K562 (cell line): ENCODE measurements at regions not wholly inside any gene's neighbourhood (a gene's known extent, or its start where the extent isn't known, plus 50 kb on each side); places are given as distances from the start of the nearest gene placed in this dataset.

Experiments
- CREB1 ChIP-seq, 2 experiments: sonication (generic) in 1 of 2; formaldehyde crosslinking in 1 of 2; IDR thresholded peaks; 2 replicates each; pipeline versions ENCODE4 v1.6.1 to v1.8.0; 2012 to 2022; ENCODE audit warnings: inconsistent platforms in 1 of 2, mild to moderate bottlenecking in 1 of 2, missing genetic modification reagents in 1 of 2, moderate library complexity in 1 of 2
- ETV6 ChIP-seq, 3 experiments: fragments of 150-350 bp in 1 of 3; sonication (generic) in 1 of 3; formaldehyde crosslinking in 1 of 3; IDR thresholded peaks; 2 replicates each; pipeline versions ENCODE4 v1.6.1 to v1.8.0; 2014 to 2022; ENCODE audit warnings: borderline replicate concordance in 2 of 3, low read depth in 2 of 3, antibody characterized with exemption in 1 of 3, low read length in 1 of 3, mild to moderate bottlenecking in 1 of 3, missing genetic modification reagents in 1 of 3
- FIP1L1 ChIP-seq: fragments of 200-400 bp; formaldehyde crosslinking; IDR thresholded peaks from 2 replicates; pipeline ENCODE4 v1.6.1; 2018; ENCODE audit warnings: mild to moderate bottlenecking, low read depth, low read length; ENCODE audit not compliant: poor library complexity, severe bottlenecking
- FOXA3 ChIP-seq, 2 experiments: fragments of 450-650 bp in 1 of 2; sonication (generic) in 1 of 2; formaldehyde crosslinking; IDR thresholded peaks in 1 of 2; conservative IDR thresholded peaks in 1 of 2; 2 replicates each; pipeline versions ENCODE4 v1.4.0 to v1.8.0; 2020 to 2022; ENCODE audit warnings: mild to moderate bottlenecking in 2 of 2, missing genetic modification reagents in 1 of 2
- FOXJ2 ChIP-seq: fragments of 200-800 bp; sonication (Bioruptor generic); IDR thresholded peaks from 2 replicates; pipeline ENCODE4 v1.6.1; 2016; ENCODE audit warnings: missing genetic modification characterization, missing compliant biosample characterization
- JUN ChIP-seq, 2 experiments: sonication (generic) in 1 of 2; formaldehyde crosslinking in 1 of 2; IDR thresholded peaks; 2 replicates each; pipeline versions ENCODE4 v1.6.1 to v1.8.0; 2012 to 2022; ENCODE audit warnings: borderline replicate concordance in 2 of 2, mild to moderate bottlenecking in 2 of 2, improper control_type of control experiment in 1 of 2, low read depth in 1 of 2, low read length in 1 of 2, missing genetic modification reagents in 1 of 2
- LCOR ChIP-seq: sonication (generic); formaldehyde crosslinking; IDR thresholded peaks from 2 replicates; pipeline ENCODE4 v1.8.0; 2022; ENCODE audit warnings: mild to moderate bottlenecking, missing genetic modification reagents
- NCOA1 ChIP-seq: fragments of 450-650 bp; IDR thresholded peaks from 2 replicates; pipeline ENCODE4 v1.6.1; 2016; ENCODE audit warnings: low read depth
- PHB2 ChIP-seq: fragments of 450-650 bp; IDR thresholded peaks from 2 replicates; pipeline ENCODE4 v1.6.1; 2017; ENCODE audit warnings: low read depth
- SMAD2 ChIP-seq: fragments of 150-350 bp; IDR thresholded peaks from 2 replicates; pipeline ENCODE4 v1.6.1; 2014; ENCODE audit warnings: low read depth, mild to moderate bottlenecking, low read length
- SRF ChIP-seq, 2 experiments: fragments of 250-450, 450-650 bp in 1 of 2; sonication (Bioruptor Pico) in 1 of 2; sonication (generic) in 1 of 2; formaldehyde crosslinking; IDR thresholded peaks; 2 replicates each; pipeline versions ENCODE4 v1.5.0 to v1.5.1; 2020 to 2022; ENCODE audit warnings: mild to moderate bottlenecking in 1 of 2, missing genetic modification reagents in 1 of 2
- TRIM24 ChIP-seq, 2 experiments: fragments of 450-650 bp; IDR thresholded peaks; 2 replicates each; pipeline ENCODE4 v1.6.1; 2016
- TRIM28 ChIP-seq: fragments of 450-650 bp; IDR thresholded peaks from 2 replicates; pipeline ENCODE4 v1.6.1; 2017
- ZFP36 ChIP-seq: fragments of 150-350 bp; IDR thresholded peaks from 2 replicates; pipeline ENCODE4 v1.6.1; 2018; ENCODE audit warnings: low read length, low read depth; ENCODE audit not compliant: partially characterized antibody
- TF ChIP-seq, protein P1 (sequence below): sonication (generic); formaldehyde crosslinking; IDR thresholded peaks from 2 replicates; pipeline ENCODE4 v1.8.1; 2023; ENCODE audit warnings: mild to moderate bottlenecking, missing genetic modification reagents, moderate library complexity
- TF ChIP-seq, protein P2 (sequence below): sonication (generic); formaldehyde crosslinking; IDR thresholded peaks from 2 replicates; pipeline ENCODE4 v1.8.0; 2022; ENCODE audit warnings: missing genetic modification reagents, mild to moderate bottlenecking, moderate library complexity, borderline replicate concordance
- TF ChIP-seq, protein P3 (sequence below): fragments of 150-350 bp; IDR thresholded peaks from 2 replicates; pipeline ENCODE4 v1.6.1; 2014; ENCODE audit warnings: low read depth, mild to moderate bottlenecking, low read length, borderline replicate concordance
- TF ChIP-seq, protein P4 (sequence below): IDR thresholded peaks from 2 replicates; pipeline ENCODE4 v1.6.1; 2011; ENCODE audit not compliant: insufficient read length; ENCODE audit errors: extremely low read depth

DNA sequence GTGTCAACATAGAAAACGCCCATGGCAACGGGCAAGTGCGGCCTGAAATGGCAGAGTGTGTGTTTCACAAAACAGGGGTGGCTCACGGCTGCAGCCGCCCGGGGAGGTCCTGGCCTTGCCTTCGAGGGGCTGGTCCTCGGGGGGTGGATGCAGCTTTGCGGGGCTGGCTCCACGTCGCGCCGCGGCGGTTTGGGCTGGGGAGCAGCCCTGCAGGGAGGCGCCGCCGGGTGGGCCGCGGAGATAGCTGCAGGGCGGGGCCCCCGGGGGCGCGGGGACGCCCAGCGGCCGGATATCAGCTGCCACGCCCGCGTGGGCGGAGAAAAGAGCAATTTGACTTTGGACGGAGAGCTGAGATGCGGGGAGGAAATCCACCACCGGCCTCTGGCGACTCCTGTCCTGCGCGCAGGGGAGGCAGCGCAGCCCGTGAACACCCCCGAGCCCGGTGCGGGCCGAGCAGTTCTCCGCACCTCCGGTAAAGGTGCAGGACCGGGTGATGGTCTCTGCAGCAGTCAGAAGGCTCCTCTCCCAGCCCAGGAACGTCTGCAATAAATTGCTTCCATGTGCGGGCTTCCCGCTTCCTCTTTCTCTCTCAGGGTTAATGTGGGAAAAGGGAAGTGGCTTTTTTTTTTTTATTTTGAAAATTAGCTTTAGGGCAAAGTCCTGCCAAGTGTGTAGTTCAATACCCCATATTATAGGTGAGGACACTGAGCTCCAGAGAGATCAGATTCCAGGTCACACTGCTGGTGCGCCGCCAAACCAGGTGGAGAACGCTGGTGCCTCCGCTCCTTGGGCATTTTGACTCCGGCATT is 110.5 kb downstream of the ARF6 start (continued):
- TF ChIP-seq CREB1 (IDR thresholded peaks at IDR 0.05) = peak; percentile 36; the same call in 1 of the 2 replicates
- peak; percentile 47 for TF ChIP-seq CREB1 (CRISPR knock-in tag; IDR thresholded peaks at IDR 0.05)
- TF ChIP-seq SRF (CRISPR knock-in tag; IDR thresholded peaks at IDR 0.05) = peak in 1 of 2 experiments; percentile 57; a peak in 2 of 4 replicates
- peak in 1 of 2 experiments; percentile 58; a peak in 1 of 4 replicates for TF ChIP-seq TRIM24 (IDR thresholded peaks at IDR 0.05)
- TF ChIP-seq, protein P1, sequence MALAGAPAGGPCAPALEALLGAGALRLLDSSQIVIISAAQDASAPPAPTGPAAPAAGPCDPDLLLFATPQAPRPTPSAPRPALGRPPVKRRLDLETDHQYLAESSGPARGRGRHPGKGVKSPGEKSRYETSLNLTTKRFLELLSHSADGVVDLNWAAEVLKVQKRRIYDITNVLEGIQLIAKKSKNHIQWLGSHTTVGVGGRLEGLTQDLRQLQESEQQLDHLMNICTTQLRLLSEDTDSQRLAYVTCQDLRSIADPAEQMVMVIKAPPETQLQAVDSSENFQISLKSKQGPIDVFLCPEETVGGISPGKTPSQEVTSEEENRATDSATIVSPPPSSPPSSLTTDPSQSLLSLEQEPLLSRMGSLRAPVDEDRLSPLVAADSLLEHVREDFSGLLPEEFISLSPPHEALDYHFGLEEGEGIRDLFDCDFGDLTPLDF (CRISPR knock-in tag) = peak; percentile 62; the same call in 1 of the 2 replicates
- peak; percentile 5; the same call in 1 of the 2 replicates for TF ChIP-seq JUN (IDR thresholded peaks at IDR 0.05; ENCODE audit: borderline replicate concordance, low read depth, low read length)
- no peak for TF ChIP-seq JUN (CRISPR knock-in tag; IDR thresholded peaks at IDR 0.05; ENCODE audit: borderline replicate concordance)
- TF ChIP-seq NCOA1 = peak; percentile 21; the same call in 1 of the 2 replicates
- peak; percentile 71 to 97; a peak in 3 of 4 replicates for TF ChIP-seq FOXA3 (CRISPR knock-in tag; conservative IDR thresholded peaks at IDR 0.05 in 1 of 2, IDR thresholded peaks at IDR 0.05 in 1 of 2)
- TF ChIP-seq, protein P2, sequence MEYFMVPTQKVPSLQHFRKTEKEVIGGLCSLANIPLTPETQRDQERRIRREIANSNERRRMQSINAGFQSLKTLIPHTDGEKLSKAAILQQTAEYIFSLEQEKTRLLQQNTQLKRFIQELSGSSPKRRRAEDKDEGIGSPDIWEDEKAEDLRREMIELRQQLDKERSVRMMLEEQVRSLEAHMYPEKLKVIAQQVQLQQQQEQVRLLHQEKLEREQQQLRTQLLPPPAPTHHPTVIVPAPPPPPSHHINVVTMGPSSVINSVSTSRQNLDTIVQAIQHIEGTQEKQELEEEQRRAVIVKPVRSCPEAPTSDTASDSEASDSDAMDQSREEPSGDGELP (CRISPR knock-in tag) = peak; percentile 91
- peak in 1 of 2 experiments; percentile 54; a peak in 1 of 4 replicates for TF ChIP-seq ETV6 (IDR thresholded peaks at IDR 0.05; ENCODE audit: borderline replicate concordance in 1 of 2, low read depth in 2 of 2, low read length in 1 of 2)
- TF ChIP-seq ETV6 (CRISPR knock-in tag; IDR thresholded peaks at IDR 0.05; ENCODE audit: borderline replicate concordance) = no peak
- TF ChIP-seq ZFP36 = no peak
- no peak for TF ChIP-seq SMAD2
- peak; percentile 80; the same call in 1 of the 2 replicates for TF ChIP-seq LCOR (CRISPR knock-in tag)
- peak; percentile 74; the same call in 1 of the 2 replicates for TF ChIP-seq FOXJ2 (tag)
- TF ChIP-seq TRIM28 = no peak
- TF ChIP-seq, protein P3, sequence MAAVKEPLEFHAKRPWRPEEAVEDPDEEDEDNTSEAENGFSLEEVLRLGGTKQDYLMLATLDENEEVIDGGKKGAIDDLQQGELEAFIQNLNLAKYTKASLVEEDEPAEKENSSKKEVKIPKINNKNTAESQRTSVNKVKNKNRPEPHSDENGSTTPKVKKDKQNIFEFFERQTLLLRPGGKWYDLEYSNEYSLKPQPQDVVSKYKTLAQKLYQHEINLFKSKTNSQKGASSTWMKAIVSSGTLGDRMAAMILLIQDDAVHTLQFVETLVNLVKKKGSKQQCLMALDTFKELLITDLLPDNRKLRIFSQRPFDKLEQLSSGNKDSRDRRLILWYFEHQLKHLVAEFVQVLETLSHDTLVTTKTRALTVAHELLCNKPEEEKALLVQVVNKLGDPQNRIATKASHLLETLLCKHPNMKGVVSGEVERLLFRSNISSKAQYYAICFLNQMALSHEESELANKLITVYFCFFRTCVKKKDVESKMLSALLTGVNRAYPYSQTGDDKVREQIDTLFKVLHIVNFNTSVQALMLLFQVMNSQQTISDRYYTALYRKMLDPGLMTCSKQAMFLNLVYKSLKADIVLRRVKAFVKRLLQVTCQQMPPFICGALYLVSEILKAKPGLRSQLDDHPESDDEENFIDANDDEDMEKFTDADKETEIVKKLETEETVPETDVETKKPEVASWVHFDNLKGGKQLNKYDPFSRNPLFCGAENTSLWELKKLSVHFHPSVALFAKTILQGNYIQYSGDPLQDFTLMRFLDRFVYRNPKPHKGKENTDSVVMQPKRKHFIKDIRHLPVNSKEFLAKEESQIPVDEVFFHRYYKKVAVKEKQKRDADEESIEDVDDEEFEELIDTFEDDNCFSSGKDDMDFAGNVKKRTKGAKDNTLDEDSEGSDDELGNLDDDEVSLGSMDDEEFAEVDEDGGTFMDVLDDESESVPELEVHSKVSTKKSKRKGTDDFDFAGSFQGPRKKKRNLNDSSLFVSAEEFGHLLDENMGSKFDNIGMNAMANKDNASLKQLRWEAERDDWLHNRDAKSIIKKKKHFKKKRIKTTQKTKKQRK = no peak
- TF ChIP-seq FIP1L1 = peak; percentile 64
- TF ChIP-seq PHB2 = no peak
- TF ChIP-seq, protein P4, sequence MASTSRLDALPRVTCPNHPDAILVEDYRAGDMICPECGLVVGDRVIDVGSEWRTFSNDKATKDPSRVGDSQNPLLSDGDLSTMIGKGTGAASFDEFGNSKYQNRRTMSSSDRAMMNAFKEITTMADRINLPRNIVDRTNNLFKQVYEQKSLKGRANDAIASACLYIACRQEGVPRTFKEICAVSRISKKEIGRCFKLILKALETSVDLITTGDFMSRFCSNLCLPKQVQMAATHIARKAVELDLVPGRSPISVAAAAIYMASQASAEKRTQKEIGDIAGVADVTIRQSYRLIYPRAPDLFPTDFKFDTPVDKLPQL = no peak
